Natural killer cell (primary cell): ENCODE measurements at regions not wholly inside any gene's neighbourhood (a gene's known extent, or its start where the extent isn't known, plus 50 kb on each side); places are given as distances from the start of the nearest gene placed in this dataset.

Experiments used
- ATAC-seq, 3 donors: fragments of 150-1000 bp in 2 of 3; fragments of 200-7000 bp in 1 of 3; cut with Tn5 transposase; 1 replicate in 1 of 3; 2 replicates in 2 of 3; pipeline ENCODE4 v1.10.0; 2021; ENCODE audit warnings: mild to moderate bottlenecking in 2 of 3, moderate library complexity in 2 of 3
- DNase-seq, 2 donors: peaks; one replicate each; pipeline versions ENCODE4 v3.0.0 to v3.0.0-alpha.2; 2013 to 2021; ENCODE audit warnings: mixed read lengths in 1 of 2
- H3K27ac ChIP-seq: one replicate; pipeline ENCODE4 v1.5.1; 2013; ENCODE audit warnings: mild to moderate bottlenecking, low read length
- H3K27me3 ChIP-seq: one replicate; pipeline ENCODE4 v1.6.1; 2013; ENCODE audit warnings: low read length; ENCODE audit not compliant: control insufficient read depth, insufficient read depth
- H3K36me3 ChIP-seq: one replicate; pipeline ENCODE4 v1.6.1; 2013; ENCODE audit warnings: low read length; ENCODE audit not compliant: control insufficient read depth, insufficient read depth
- H3K4me1 ChIP-seq: one replicate; pipeline ENCODE4 v1.6.1; 2013; ENCODE audit warnings: low read length; ENCODE audit not compliant: control insufficient read depth, insufficient read depth
- H3K4me3 ChIP-seq: one replicate; pipeline ENCODE4 v1.5.1; 2013; ENCODE audit warnings: low read length
- H3K9me3 ChIP-seq: one replicate; pipeline ENCODE4 v1.6.1; 2013; ENCODE audit warnings: low read length; ENCODE audit not compliant: control insufficient read depth, insufficient read depth
- H3K27ac Mint-ChIP-seq, 2 donors: one replicate each; pipeline ENCODE4 v1.8.0; 2022; ENCODE audit warnings: mild to moderate bottlenecking in 2 of 2, mixed read lengths in 2 of 2, moderate library complexity in 1 of 2
- H3K27me3 Mint-ChIP-seq, 2 donors: one replicate each; pipeline ENCODE4 v1.8.0; 2022; ENCODE audit warnings: low read depth in 2 of 2, mixed read lengths in 2 of 2
- H3K36me3 Mint-ChIP-seq: one replicate; pipeline ENCODE4 v1.8.0; 2022; ENCODE audit warnings: mixed read lengths
- H3K4me1 Mint-ChIP-seq, 2 donors: one replicate each; pipeline ENCODE4 v1.8.0; 2022; ENCODE audit warnings: mixed read lengths in 2 of 2
- H3K4me3 Mint-ChIP-seq: one replicate; pipeline ENCODE4 v1.8.0; 2022; ENCODE audit warnings: mild to moderate bottlenecking, moderate library complexity, mixed read lengths
- H3K9me3 Mint-ChIP-seq, 2 donors: one replicate each; pipeline ENCODE4 v1.8.0; 2022; ENCODE audit warnings: mixed read lengths in 2 of 2
- CTCF ChIP-seq: fragments of 200-600 bp; IDR thresholded peaks from one replicate; pipeline ENCODE4 v1.8.0; 2022; ENCODE audit warnings: antibody characterized with exemption
- WGBS: methylation state at CpG from one replicate; pipeline ENCODE4 v1.1.7; 2013; ENCODE audit warnings: missing lambda C conversion rate; ENCODE audit not compliant: insufficient coverage; 5-methylcytosine and 5-hydroxymethylcytosine counted together
- intact Hi-C: fragments of 100-400 bp; cut with micrococcal nuclease; formaldehyde crosslinking; loops from one replicate; pipeline ENCODE4 v1.14.2; 2022

DNA sequence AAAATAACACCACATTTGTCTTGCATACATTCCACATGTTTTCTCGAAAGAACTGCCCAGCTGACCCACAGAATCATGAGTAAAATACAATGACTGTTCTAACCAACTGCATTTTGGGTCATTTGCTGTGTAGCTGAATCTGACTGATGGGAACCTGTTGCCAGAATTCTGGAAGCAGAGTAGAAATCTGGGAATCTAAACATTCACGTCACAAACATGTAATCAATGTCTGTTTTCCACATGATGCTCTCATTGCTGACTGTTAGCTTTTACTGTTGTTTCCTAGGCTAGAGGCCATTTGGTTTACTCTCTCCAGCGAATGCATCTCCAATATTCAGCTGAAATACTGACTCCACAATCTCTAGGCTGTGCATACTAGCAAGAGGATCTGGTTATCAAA is 710.1 kb downstream of the KCNJ2 start:
- Histone ChIP-seq H3K27ac (no peak overlapping the region), H3K4me3 (no peak overlapping the region), H3K27me3 (no peaks in the 10 kb centered on the region), H3K4me1 (no peaks in the 10 kb centered on the region), H3K36me3 (no peaks in the 10 kb centered on the region), H3K9me3 (no peaks in the 10 kb centered on the region)
- intact Hi-C loops, result no loop called here
- peaks cover 6% of the 10 kb centered on the region for H3K36me3 Mint-ChIP-seq
- H3K4me3 Mint-ChIP-seq, result no peak overlapping the region
- H3K27ac Mint-ChIP-seq, result no peak overlapping the region
- peaks cover 21% of the 10 kb centered on the region in 2 donors for H3K9me3 Mint-ChIP-seq
- ATAC-seq, result no peak
- H3K27me3 Mint-ChIP-seq, result no peaks in the 10 kb centered on the region
- WGBS, result 75% methylated on average over 3 of the region's 3 CpGs
- H3K4me1 Mint-ChIP-seq, result no peaks in the 10 kb centered on the region
- no peak for TF ChIP-seq CTCF
- DNase-seq, result no peak

- 11% methylated on average over 1 of the region's 1 CpG for WGBS
- Mint-ChIP-seq H3K27ac (no peak overlapping the region), H3K9me3 (peaks cover 23 to 25% of the 10 kb centered on the region in 2 donors), H3K4me3 (no peak overlapping the region), H3K36me3 (peaks cover 6% of the 10 kb centered on the region), H3K4me1 (no peaks in the 10 kb centered on the region), H3K27me3 (no peaks in the 10 kb centered on the region)
- intact Hi-C loops, result loop anchor here (10.0 kb wide), 1 partner anchor 56 kb away; no protein-coding TSS in a partner anchor
- Histone ChIP-seq H3K36me3 (no peaks in the 10 kb centered on the region), H3K9me3 (no peaks in the 10 kb centered on the region), H3K27ac (no peak overlapping the region), H3K4me1 (no peaks in the 10 kb centered on the region), H3K27me3 (no peaks in the 10 kb centered on the region), H3K4me3 (no peak overlapping the region)
- TF ChIP-seq CTCF, result no peak
- no peak for ATAC-seq
- DNase-seq, result no peak
Measured at GRCh38 chr17:70881093-70881492, 711.8 kb downstream of the KCNJ2 start.

DNA sequence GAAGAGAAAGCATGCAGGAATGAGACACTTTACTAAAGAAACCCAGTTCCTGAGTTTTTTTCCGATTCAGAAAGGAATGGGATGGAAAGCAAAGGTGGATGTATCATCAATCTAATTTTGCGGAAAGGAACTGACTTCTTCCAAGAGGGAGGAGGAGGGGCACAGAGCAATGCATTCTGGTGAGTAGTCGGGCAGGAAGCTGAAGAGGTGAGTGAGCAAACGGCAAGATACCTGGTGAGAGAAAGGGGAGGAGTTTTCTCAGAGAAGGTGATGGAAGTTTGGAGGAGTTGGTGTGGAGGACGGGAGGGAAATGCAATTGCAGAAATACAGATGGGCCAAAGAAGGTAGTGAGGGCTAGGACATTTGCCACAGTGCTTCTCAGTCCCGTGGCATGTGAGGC is 713.2 kb downstream of the KCNJ2 start:
- TF ChIP-seq CTCF, result no peak
- WGBS, result 76% methylated on average over 6 of the region's 6 CpGs

GRCh38 chr17:70886648-70887047 is 717.3 kb downstream of the KCNJ2 start:
- H3K4me3 ChIP-seq, result no peak overlapping the region
- Mint-ChIP-seq H3K27ac (no peak overlapping the region), H3K36me3 (peaks cover 6% of the 10 kb centered on the region), H3K4me3 (no peak overlapping the region), H3K4me1 (no peaks in the 10 kb centered on the region), H3K9me3 (peaks cover 15 to 20% of the 10 kb centered on the region in 2 donors), H3K27me3 (no peaks in the 10 kb centered on the region)
- H3K9me3 ChIP-seq, result no peaks in the 10 kb centered on the region
- WGBS, result 69% methylated on average over 1 of the region's 2 CpGs
- ATAC-seq, result no peak
- DNase-seq, result no peak
- H3K27me3 ChIP-seq, result no peaks in the 10 kb centered on the region
- no peaks in the 10 kb centered on the region for H3K4me1 ChIP-seq
- H3K27ac ChIP-seq, result no peak overlapping the region
- intact Hi-C loops, result loop anchor here (10.0 kb wide), 1 partner anchor 62 kb away; no protein-coding TSS in a partner anchor
- TF ChIP-seq CTCF, result no peak
- no peaks in the 10 kb centered on the region for H3K36me3 ChIP-seq

More for the DNA sequence above, 713.2 kb downstream of the KCNJ2 start:
- no peak for DNase-seq
- Histone ChIP-seq H3K4me1 (no peaks in the 10 kb centered on the region), H3K9me3 (no peaks in the 10 kb centered on the region), H3K4me3 (no peak overlapping the region), H3K27me3 (no peaks in the 10 kb centered on the region), H3K27ac (no peak overlapping the region), H3K36me3 (no peaks in the 10 kb centered on the region)
- Mint-ChIP-seq H3K4me1 (no peaks in the 10 kb centered on the region), H3K36me3 (peaks cover 6% of the 10 kb centered on the region), H3K27ac (no peak overlapping the region), H3K9me3 (peaks cover 25 to 28% of the 10 kb centered on the region in 2 donors), H3K27me3 (no peaks in the 10 kb centered on the region), H3K4me3 (no peak overlapping the region)
- intact Hi-C loops, result loop anchor here (10.0 kb wide), 1 partner anchor 58 kb away; no protein-coding TSS in a partner anchor
- no peak for ATAC-seq
